ENCODE measurements at regions not wholly inside any gene's neighbourhood (a gene's known extent, or its start where the extent isn't known, plus 50 kb on each side); places are given as distances from the start of the nearest gene placed in this dataset.
A peak's percentile ranks its signal among the peaks of the same experiment; 100 is the strongest.

- Histone ChIP-seq H3K36me3 (replicated peaks in 1 of 2; ENCODE audit: insufficient read depth in 1 of 2, low read depth in 2 of 2) (no peaks in the 10 kb centered on the region), H3K27me3 (no peaks in the 10 kb centered on the region), H3K9me3 (no peaks in the 10 kb centered on the region), H3K27ac (no peak overlapping the region), H3K4me1 (no peaks in the 10 kb centered on the region), H3K4me3 (no peak overlapping the region)
- intact Hi-C loops (cut with DNase I): no loop called here
- DNase-seq (no peak), ATAC-seq (no peak)
- TF ChIP-seq, protein P1, sequence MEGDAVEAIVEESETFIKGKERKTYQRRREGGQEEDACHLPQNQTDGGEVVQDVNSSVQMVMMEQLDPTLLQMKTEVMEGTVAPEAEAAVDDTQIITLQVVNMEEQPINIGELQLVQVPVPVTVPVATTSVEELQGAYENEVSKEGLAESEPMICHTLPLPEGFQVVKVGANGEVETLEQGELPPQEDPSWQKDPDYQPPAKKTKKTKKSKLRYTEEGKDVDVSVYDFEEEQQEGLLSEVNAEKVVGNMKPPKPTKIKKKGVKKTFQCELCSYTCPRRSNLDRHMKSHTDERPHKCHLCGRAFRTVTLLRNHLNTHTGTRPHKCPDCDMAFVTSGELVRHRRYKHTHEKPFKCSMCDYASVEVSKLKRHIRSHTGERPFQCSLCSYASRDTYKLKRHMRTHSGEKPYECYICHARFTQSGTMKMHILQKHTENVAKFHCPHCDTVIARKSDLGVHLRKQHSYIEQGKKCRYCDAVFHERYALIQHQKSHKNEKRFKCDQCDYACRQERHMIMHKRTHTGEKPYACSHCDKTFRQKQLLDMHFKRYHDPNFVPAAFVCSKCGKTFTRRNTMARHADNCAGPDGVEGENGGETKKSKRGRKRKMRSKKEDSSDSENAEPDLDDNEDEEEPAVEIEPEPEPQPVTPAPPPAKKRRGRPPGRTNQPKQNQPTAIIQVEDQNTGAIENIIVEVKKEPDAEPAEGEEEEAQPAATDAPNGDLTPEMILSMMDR (IDR thresholded peaks at IDR 0.05): no peak
- TF ChIP-seq POLR2A (IDR thresholded peaks at IDR 0.05): no peak
- WGBS, 2 donors: 72 to 82% methylated on average over 3 of the region's 3 CpGs
These were observed 250.7 kb upstream of the TNP1 start for GRCh38 chr2:217110550-217110949.

GRCh38 chr2:217108575-217109027 lies 248.7 kb upstream of the TNP1 start:
- Histone ChIP-seq H3K27ac (no peak overlapping the region), H3K4me1 (no peaks in the 10 kb centered on the region), H3K9me3 (no peaks in the 10 kb centered on the region), H3K4me3 (no peak overlapping the region), H3K27me3 (no peaks in the 10 kb centered on the region), H3K36me3 (replicated peaks in 1 of 2; ENCODE audit: insufficient read depth in 1 of 2, low read depth in 2 of 2) (no peaks in the 10 kb centered on the region)
- DNase-seq (no peak), ATAC-seq (no peak)
- TF ChIP-seq, protein P1 (IDR thresholded peaks at IDR 0.05): no peak
- no peak for TF ChIP-seq POLR2A (IDR thresholded peaks at IDR 0.05)
- intact Hi-C loops (cut with DNase I): no loop called here
- 67 to 71% methylated on average over 4 of the region's 4 CpGs for WGBS, 2 donors

DNA sequence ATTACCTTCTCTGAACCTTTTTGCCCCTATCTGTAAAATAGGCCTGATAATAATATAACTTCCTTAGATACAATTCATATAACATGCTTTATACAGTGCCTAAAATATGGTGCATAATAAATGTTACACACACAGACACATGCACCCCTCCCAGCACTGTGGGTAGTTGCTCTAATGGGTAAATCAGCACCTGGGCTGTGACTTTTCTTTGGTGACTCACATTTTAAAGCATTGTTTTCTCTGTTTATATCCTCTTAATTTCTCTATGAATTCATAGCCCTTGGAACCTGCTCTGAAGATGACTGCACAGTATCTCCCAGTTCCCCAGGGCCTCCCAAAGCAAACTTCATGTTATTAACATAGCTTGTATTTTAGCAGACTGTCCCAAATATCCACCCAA lies 248.2 kb upstream of the TNP1 start:
- DNase-seq (no peak), ATAC-seq (no peak)
- Histone ChIP-seq H3K9me3 (no peaks in the 10 kb centered on the region), H3K4me3 (no peak overlapping the region), H3K27me3 (no peaks in the 10 kb centered on the region), H3K27ac (no peak overlapping the region), H3K4me1 (no peaks in the 10 kb centered on the region), H3K36me3 (replicated peaks in 1 of 2; ENCODE audit: insufficient read depth in 1 of 2, low read depth in 2 of 2) (no peaks in the 10 kb centered on the region)
- no peak for TF ChIP-seq POLR2A (IDR thresholded peaks at IDR 0.05)
- TF ChIP-seq, protein P1 (IDR thresholded peaks at IDR 0.05): no peak
- intact Hi-C loops (cut with DNase I): no loop called here

GRCh38 chr2:217107480-217107879 lies 247.6 kb upstream of the TNP1 start:
- no peak for DNase-seq
- 29 to 44% methylated on average over 1 of the region's 1 CpG for WGBS, 2 donors
- no peak overlapping the region for H3K4me3 ChIP-seq
- H3K9me3 ChIP-seq: no peaks in the 10 kb centered on the region
- ATAC-seq: no peak
- no peaks in the 10 kb centered on the region for H3K27me3 ChIP-seq
- H3K36me3 ChIP-seq (replicated peaks in 1 of 2; ENCODE audit: insufficient read depth in 1 of 2, low read depth in 2 of 2): no peaks in the 10 kb centered on the region
- TF ChIP-seq, protein P1 (IDR thresholded peaks at IDR 0.05): no peak
- H3K4me1 ChIP-seq: no peaks in the 10 kb centered on the region
- intact Hi-C loops (cut with DNase I): no loop called here
- H3K27ac ChIP-seq: no peak overlapping the region

DNA sequence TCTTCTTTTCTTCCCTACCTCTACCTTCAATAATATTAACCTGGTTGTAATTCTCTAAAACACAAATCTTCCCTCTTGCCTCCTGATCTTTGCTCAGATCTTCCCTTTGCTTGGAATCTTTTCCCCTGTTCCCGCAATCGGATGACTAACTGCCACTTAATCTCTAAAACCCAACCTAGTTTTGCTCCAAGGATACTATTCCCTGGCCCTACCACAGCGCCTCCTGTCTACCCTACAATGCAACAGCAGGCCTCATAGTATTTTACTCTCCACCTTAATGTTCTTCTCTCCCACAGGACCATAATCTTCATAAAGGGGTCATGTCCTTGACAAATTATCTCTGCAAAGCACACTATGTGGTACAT lies 246.8 kb upstream of the TNP1 start:
- H3K4me1 ChIP-seq: no peaks in the 10 kb centered on the region
- no peak for DNase-seq
- TF ChIP-seq POLR2A (IDR thresholded peaks at IDR 0.05): no peak
- TF ChIP-seq, protein P1 (IDR thresholded peaks at IDR 0.05): peak in 1 of 7 experiments; percentile 4
- no peaks in the 10 kb centered on the region for H3K9me3 ChIP-seq
- intact Hi-C loops (cut with DNase I): no loop called here
- ATAC-seq: no peak
- H3K27me3 ChIP-seq: no peaks in the 10 kb centered on the region
- no peak overlapping the region for H3K27ac ChIP-seq
- H3K4me3 ChIP-seq: no peak overlapping the region
- H3K36me3 ChIP-seq (replicated peaks in 1 of 2; ENCODE audit: insufficient read depth in 1 of 2, low read depth in 2 of 2): no peaks in the 10 kb centered on the region
- WGBS, 2 donors: 56 to 71% methylated on average over 3 of the region's 3 CpGs

Data from body of pancreas (tissue), 4 donors.